ENCODE measurements at regions not wholly inside any gene's neighbourhood (a gene's known extent, or its start where the extent isn't known, plus 50 kb on each side); places are given as distances from the start of the nearest gene placed in this dataset.

DNA sequence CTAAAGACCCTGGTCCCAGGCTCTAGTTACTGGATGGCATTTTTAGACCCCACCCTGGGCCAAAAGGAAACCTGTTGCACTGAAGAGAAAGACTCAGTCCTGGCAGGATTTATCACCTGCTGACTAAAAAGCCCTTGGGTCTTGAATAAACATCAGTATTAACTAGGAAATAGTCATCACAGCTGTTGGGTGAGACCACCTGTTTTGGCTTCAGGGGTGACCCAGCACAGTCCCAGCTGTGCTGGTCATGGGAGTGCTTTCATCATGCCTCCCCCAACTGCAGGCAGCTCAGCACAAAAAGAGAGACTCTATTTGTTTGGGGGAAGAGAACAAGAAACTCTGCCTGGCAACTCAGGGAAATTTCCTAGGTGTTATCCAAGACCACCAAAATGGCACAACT is 903.2 kb downstream of the C4orf33 start:
- TF ChIP-seq, protein P1, sequence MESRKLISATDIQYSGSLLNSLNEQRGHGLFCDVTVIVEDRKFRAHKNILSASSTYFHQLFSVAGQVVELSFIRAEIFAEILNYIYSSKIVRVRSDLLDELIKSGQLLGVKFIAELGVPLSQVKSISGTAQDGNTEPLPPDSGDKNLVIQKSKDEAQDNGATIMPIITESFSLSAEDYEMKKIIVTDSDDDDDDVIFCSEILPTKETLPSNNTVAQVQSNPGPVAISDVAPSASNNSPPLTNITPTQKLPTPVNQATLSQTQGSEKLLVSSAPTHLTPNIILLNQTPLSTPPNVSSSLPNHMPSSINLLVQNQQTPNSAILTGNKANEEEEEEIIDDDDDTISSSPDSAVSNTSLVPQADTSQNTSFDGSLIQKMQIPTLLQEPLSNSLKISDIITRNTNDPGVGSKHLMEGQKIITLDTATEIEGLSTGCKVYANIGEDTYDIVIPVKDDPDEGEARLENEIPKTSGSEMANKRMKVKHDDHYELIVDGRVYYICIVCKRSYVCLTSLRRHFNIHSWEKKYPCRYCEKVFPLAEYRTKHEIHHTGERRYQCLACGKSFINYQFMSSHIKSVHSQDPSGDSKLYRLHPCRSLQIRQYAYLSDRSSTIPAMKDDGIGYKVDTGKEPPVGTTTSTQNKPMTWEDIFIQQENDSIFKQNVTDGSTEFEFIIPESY (IDR thresholded peaks at IDR 0.05), result no peak
- no peak for TF ChIP-seq FOXA1 (IDR thresholded peaks at IDR 0.05)
- TF ChIP-seq, protein P2, sequence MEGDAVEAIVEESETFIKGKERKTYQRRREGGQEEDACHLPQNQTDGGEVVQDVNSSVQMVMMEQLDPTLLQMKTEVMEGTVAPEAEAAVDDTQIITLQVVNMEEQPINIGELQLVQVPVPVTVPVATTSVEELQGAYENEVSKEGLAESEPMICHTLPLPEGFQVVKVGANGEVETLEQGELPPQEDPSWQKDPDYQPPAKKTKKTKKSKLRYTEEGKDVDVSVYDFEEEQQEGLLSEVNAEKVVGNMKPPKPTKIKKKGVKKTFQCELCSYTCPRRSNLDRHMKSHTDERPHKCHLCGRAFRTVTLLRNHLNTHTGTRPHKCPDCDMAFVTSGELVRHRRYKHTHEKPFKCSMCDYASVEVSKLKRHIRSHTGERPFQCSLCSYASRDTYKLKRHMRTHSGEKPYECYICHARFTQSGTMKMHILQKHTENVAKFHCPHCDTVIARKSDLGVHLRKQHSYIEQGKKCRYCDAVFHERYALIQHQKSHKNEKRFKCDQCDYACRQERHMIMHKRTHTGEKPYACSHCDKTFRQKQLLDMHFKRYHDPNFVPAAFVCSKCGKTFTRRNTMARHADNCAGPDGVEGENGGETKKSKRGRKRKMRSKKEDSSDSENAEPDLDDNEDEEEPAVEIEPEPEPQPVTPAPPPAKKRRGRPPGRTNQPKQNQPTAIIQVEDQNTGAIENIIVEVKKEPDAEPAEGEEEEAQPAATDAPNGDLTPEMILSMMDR (IDR thresholded peaks at IDR 0.05; ENCODE audit: low read depth, low read length, missing input control), result no peak
